Astrocyte (in vitro differentiated cells and primary cell): ENCODE measurements at regions not wholly inside any gene's neighbourhood (a gene's known extent, or its start where the extent isn't known, plus 50 kb on each side); places are given as distances from the start of the nearest gene placed in this dataset.

Experiments
- DNase-seq: peaks from one replicate; pipeline ENCODE4 v3.0.0-alpha.2; 2010; ENCODE audit warnings: low read depth
- FAIRE-seq: peaks from 2 replicates; lab custom pipeline; 2011; peaks lifted over from hg19 to GRCh38; lab: Jason Lieb, UNC
- H2AFZ ChIP-seq: 2 replicates; pipeline ENCODE4 v1.6.0; 2012; ENCODE audit warnings: low read depth, low read length, inconsistent platforms
- H3K27ac ChIP-seq: 2 replicates; pipeline ENCODE4 v1.5.1; 2011; ENCODE audit warnings: low read depth, low read length, inconsistent platforms
- H3K27me3 ChIP-seq: 2 replicates; pipeline ENCODE4 v1.6.0; 2011; ENCODE audit warnings: low read length, inconsistent platforms; ENCODE audit not compliant: insufficient read depth
- H3K36me3 ChIP-seq: 2 replicates; pipeline ENCODE4 v1.5.1; 2011; ENCODE audit warnings: low read length, inconsistent platforms; ENCODE audit not compliant: insufficient read depth
- H3K4me1 ChIP-seq: 2 replicates; pipeline ENCODE4 v1.5.1; 2011; ENCODE audit warnings: low read length, inconsistent platforms; ENCODE audit not compliant: insufficient read depth
- H3K4me2 ChIP-seq: 2 replicates; pipeline ENCODE4 v1.6.0; 2012; ENCODE audit warnings: low read length, inconsistent platforms
- H3K4me3 ChIP-seq: 2 replicates; pipeline ENCODE4 v1.5.1; 2011; ENCODE audit warnings: low read depth, mild to moderate bottlenecking, low read length, inconsistent platforms; ENCODE audit not compliant: insufficient read depth
- H3K79me2 ChIP-seq: 2 replicates; pipeline ENCODE4 v1.6.0; 2012; ENCODE audit warnings: mild to moderate bottlenecking, low read length, inconsistent platforms; ENCODE audit not compliant: insufficient read depth
- H3K9ac ChIP-seq: 2 replicates; pipeline ENCODE4 v1.6.0; 2012; ENCODE audit warnings: mild to moderate bottlenecking, low read length, inconsistent platforms
- H3K9me3 ChIP-seq: 2 replicates; pipeline ENCODE4 v1.5.1; 2012; ENCODE audit warnings: low read depth, mild to moderate bottlenecking, low read length, inconsistent platforms; ENCODE audit not compliant: insufficient read depth
- H4K20me1 ChIP-seq: 2 replicates; pipeline ENCODE4 v1.6.0; 2012; ENCODE audit warnings: low read length, inconsistent platforms; ENCODE audit not compliant: insufficient read depth
- H3K27ac Mint-ChIP-seq: one replicate; pipeline ENCODE4 v1.8.0; 2021; ENCODE audit warnings: mild to moderate bottlenecking, mixed read lengths; ENCODE audit not compliant: unreplicated experiment
- H3K27me3 Mint-ChIP-seq: one replicate; pipeline ENCODE4 v1.8.0; 2021; ENCODE audit warnings: low read depth, mixed read lengths; ENCODE audit not compliant: unreplicated experiment
- H3K36me3 Mint-ChIP-seq: one replicate; pipeline ENCODE4 v1.8.0; 2021; ENCODE audit warnings: low read depth, mixed read lengths; ENCODE audit not compliant: unreplicated experiment
- H3K4me1 Mint-ChIP-seq: one replicate; pipeline ENCODE4 v1.8.0; 2021; ENCODE audit warnings: low read depth, mixed read lengths; ENCODE audit not compliant: unreplicated experiment
- H3K4me3 Mint-ChIP-seq: one replicate; pipeline ENCODE4 v1.8.0; 2021; ENCODE audit warnings: mild to moderate bottlenecking, moderate library complexity, mixed read lengths; ENCODE audit not compliant: unreplicated experiment
- H3K9me3 Mint-ChIP-seq: one replicate; pipeline ENCODE4 v1.8.0; 2021; ENCODE audit warnings: mild to moderate bottlenecking, mixed read lengths; ENCODE audit not compliant: unreplicated experiment
- CTCF ChIP-seq: IDR thresholded peaks from 2 replicates; pipeline ENCODE4 v1.5.1; 2011; ENCODE audit warnings: low read depth, mild to moderate bottlenecking, inconsistent platforms, low read length, moderate library complexity; ENCODE audit not compliant: insufficient read depth
- EZH2 ChIP-seq: IDR thresholded peaks from 2 replicates; pipeline ENCODE4 v1.6.1; 2012; ENCODE audit warnings: mild to moderate bottlenecking, low read length, inconsistent platforms; ENCODE audit not compliant: insufficient read depth

GRCh38 chr10:71089162-71089561 is 123.2 kb upstream of the UNC5B start:
- TF ChIP-seq EZH2 (no peak), CTCF (no peak)
- DNase-seq = no peak
- Mint-ChIP-seq H3K36me3 (no peaks in the 10 kb centered on the region), H3K9me3 (no peaks in the 10 kb centered on the region), H3K27me3 (peaks cover 35% of the 10 kb centered on the region), H3K4me1 (peaks cover 3% of the 10 kb centered on the region), H3K27ac (no peak overlapping the region), H3K4me3 (no peak overlapping the region)
- H3K36me3 ChIP-seq = no peaks in the 10 kb centered on the region
- H3K4me2 ChIP-seq = no peak overlapping the region
- H3K4me1 ChIP-seq = peaks cover 9% of the 10 kb centered on the region
- H3K4me3 ChIP-seq = no peak overlapping the region
- H3K9me3 ChIP-seq = no peaks in the 10 kb centered on the region
- peaks cover 4% of the 10 kb centered on the region for H4K20me1 ChIP-seq
- no peak overlapping the region for H3K27ac ChIP-seq
- H3K9ac ChIP-seq = no peak overlapping the region
- no peak overlapping the region for H2AFZ ChIP-seq
- peaks cover 5% of the 10 kb centered on the region for H3K27me3 ChIP-seq
- H3K79me2 ChIP-seq = no peaks in the 10 kb centered on the region
- no peak for FAIRE-seq

- no peak for TF ChIP-seq CTCF
- TF ChIP-seq EZH2 = no peak
- DNase-seq (no peak), FAIRE-seq (no peak)
- peaks cover 4% of the 10 kb centered on the region for H4K20me1 ChIP-seq
- no peak overlapping the region for H3K4me3 ChIP-seq
- peaks cover 9% of the 10 kb centered on the region for H3K4me1 ChIP-seq
- H3K4me1 Mint-ChIP-seq = peaks cover 3% of the 10 kb centered on the region
- no peaks in the 10 kb centered on the region for H3K36me3 ChIP-seq
- H2AFZ ChIP-seq = no peak overlapping the region
- H3K4me3 Mint-ChIP-seq = no peak overlapping the region
- peaks cover 38% of the 10 kb centered on the region for H3K27me3 Mint-ChIP-seq
- H3K27me3 ChIP-seq = peaks cover 9% of the 10 kb centered on the region
- H3K9me3 ChIP-seq = no peaks in the 10 kb centered on the region
- no peak overlapping the region for H3K9ac ChIP-seq
- no peak overlapping the region for H3K4me2 ChIP-seq
- no peak overlapping the region for H3K27ac ChIP-seq
- no peaks in the 10 kb centered on the region for H3K9me3 Mint-ChIP-seq
- no peaks in the 10 kb centered on the region for H3K79me2 ChIP-seq
- H3K36me3 Mint-ChIP-seq = no peaks in the 10 kb centered on the region
- H3K27ac Mint-ChIP-seq = no peak overlapping the region
Measured at GRCh38 chr10:71090330-71090729, 122.0 kb upstream of the UNC5B start.

GRCh38 chr10:71090801-71091200 is 121.6 kb upstream of the UNC5B start:
- H3K27me3 ChIP-seq = peaks cover 11% of the 10 kb centered on the region
- no peak overlapping the region for H3K27ac Mint-ChIP-seq
- H3K4me3 ChIP-seq = no peak overlapping the region
- no peak for DNase-seq
- no peak for TF ChIP-seq CTCF
- TF ChIP-seq EZH2 = no peak
- H3K79me2 ChIP-seq = no peaks in the 10 kb centered on the region
- no peaks in the 10 kb centered on the region for H3K9me3 Mint-ChIP-seq
- FAIRE-seq = no peak
- H3K9me3 ChIP-seq = no peaks in the 10 kb centered on the region
- H3K27ac ChIP-seq = no peak overlapping the region
- H4K20me1 ChIP-seq = peaks cover 4% of the 10 kb centered on the region
- H3K27me3 Mint-ChIP-seq = peaks cover 37% of the 10 kb centered on the region
- peaks cover 3% of the 10 kb centered on the region for H3K4me1 Mint-ChIP-seq
- peaks cover 9% of the 10 kb centered on the region for H3K4me1 ChIP-seq
- no peak overlapping the region for H3K4me3 Mint-ChIP-seq
- H3K9ac ChIP-seq = no peak overlapping the region
- no peaks in the 10 kb centered on the region for H3K36me3 Mint-ChIP-seq
- no peak overlapping the region for H3K4me2 ChIP-seq
- H2AFZ ChIP-seq = no peak overlapping the region
- H3K36me3 ChIP-seq = no peaks in the 10 kb centered on the region
